Fibroblast of skin of right biceps (primary cell): ENCODE measurements at regions not wholly inside any gene's neighbourhood (a gene's known extent, or its start where the extent isn't known, plus 50 kb on each side); places are given as distances from the start of the nearest gene placed in this dataset.
"Not testable (repeated sequence)": the region's sequence is repeated elsewhere in the genome, so short reads cannot be mapped to it uniquely, and the experiment has no call there.

Experiments
- DNase-seq: peaks from one replicate; pipeline ENCODE4 v3.0.0-alpha.2; 2013

- no peak for DNase-seq
These were observed 132.3 kb upstream of the SMARCA2 start for GRCh38 chr9:1882711-1883403.

- no peak for DNase-seq
These were observed 124.9 kb upstream of the SMARCA2 start for GRCh38 chr9:1890201-1890600.

- peak; percentile 2 for DNase-seq
These were observed 124.3 kb upstream of the SMARCA2 start for GRCh38 chr9:1890816-1891215.

- DNase-seq = not testable (repeated sequence)
These were observed 112.0 kb upstream of the SMARCA2 start for GRCh38 chr9:1903080-1903704.

GRCh38 chr9:1907465-1907864 is 107.7 kb upstream of the SMARCA2 start:
- no peak for DNase-seq

GRCh38 chr9:1909322-1909721 is 105.8 kb upstream of the SMARCA2 start:
- DNase-seq = no peak

- DNase-seq = no peak
These were observed 104.8 kb upstream of the SMARCA2 start for GRCh38 chr9:1910269-1910811.

- no peak for DNase-seq
These were observed 101.4 kb upstream of the SMARCA2 start for GRCh38 chr9:1913631-1914330.

GRCh38 chr9:1916095-1916494 is 99.1 kb upstream of the SMARCA2 start:
- DNase-seq = no peak

- DNase-seq = peak; percentile 25
These were observed 98.5 kb upstream of the SMARCA2 start for GRCh38 chr9:1916655-1917054.

GRCh38 chr9:1917396-1917935 is 97.7 kb upstream of the SMARCA2 start:
- no peak for DNase-seq

- no peak for DNase-seq
These were observed 97.0 kb upstream of the SMARCA2 start for GRCh38 chr9:1918108-1918507.

GRCh38 chr9:1918622-1919021 is 96.5 kb upstream of the SMARCA2 start:
- no peak for DNase-seq

GRCh38 chr9:1919229-1919628 is 95.9 kb upstream of the SMARCA2 start:
- no peak for DNase-seq

GRCh38 chr9:1920386-1920785 is 94.8 kb upstream of the SMARCA2 start:
- no peak for DNase-seq

GRCh38 chr9:1922026-1922425 is 93.1 kb upstream of the SMARCA2 start:
- DNase-seq = no peak

GRCh38 chr9:1927546-1927945 is 87.6 kb upstream of the SMARCA2 start:
- DNase-seq = no peak

GRCh38 chr9:1929134-1929533 is 86.0 kb upstream of the SMARCA2 start:
- DNase-seq = no peak

GRCh38 chr9:1929722-1930244 is 85.4 kb upstream of the SMARCA2 start:
- no peak for DNase-seq

GRCh38 chr9:1930245-1930736 is 84.9 kb upstream of the SMARCA2 start:
- DNase-seq = not testable (repeated sequence)

GRCh38 chr9:1938135-1938534 is 77.0 kb upstream of the SMARCA2 start:
- DNase-seq = no peak

- DNase-seq = no peak
These were observed 76.4 kb upstream of the SMARCA2 start for GRCh38 chr9:1938675-1939170.

- no peak for DNase-seq
These were observed 75.7 kb upstream of the SMARCA2 start for GRCh38 chr9:1939466-1939865.
